ENCODE measurements at regions not wholly inside any gene's neighbourhood (a gene's known extent, or its start where the extent isn't known, plus 50 kb on each side); places are given as distances from the start of the nearest gene placed in this dataset.

DNA sequence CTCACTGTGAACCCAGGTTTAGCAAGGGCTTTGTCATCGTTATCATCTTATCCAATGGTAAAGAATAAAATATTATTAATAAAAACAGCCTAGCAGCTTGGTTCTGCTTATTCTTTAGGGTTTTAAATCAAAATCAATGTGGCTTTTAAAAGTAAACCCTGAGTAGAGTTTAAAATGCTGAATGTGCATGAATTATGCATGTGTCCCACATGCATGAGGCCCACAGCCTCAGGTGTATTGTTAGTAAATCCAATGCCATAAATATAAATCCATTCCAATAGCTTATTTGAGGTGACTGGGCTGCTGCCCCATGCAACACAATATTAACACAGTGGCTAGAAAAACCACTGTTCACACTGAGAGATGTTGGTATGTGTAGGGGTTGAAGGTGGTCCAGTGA, 254.1 kb downstream of the HNMT start:
- no peak for TF ChIP-seq POLR2A (IDR thresholded peaks at IDR 0.05; ENCODE audit: extremely low read depth, insufficient read length)
- TF ChIP-seq, protein P1, sequence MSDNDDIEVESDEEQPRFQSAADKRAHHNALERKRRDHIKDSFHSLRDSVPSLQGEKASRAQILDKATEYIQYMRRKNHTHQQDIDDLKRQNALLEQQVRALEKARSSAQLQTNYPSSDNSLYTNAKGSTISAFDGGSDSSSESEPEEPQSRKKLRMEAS (IDR thresholded peaks at IDR 0.05; ENCODE audit: low read depth, low read length) = no peak
- TF ChIP-seq, protein P2, sequence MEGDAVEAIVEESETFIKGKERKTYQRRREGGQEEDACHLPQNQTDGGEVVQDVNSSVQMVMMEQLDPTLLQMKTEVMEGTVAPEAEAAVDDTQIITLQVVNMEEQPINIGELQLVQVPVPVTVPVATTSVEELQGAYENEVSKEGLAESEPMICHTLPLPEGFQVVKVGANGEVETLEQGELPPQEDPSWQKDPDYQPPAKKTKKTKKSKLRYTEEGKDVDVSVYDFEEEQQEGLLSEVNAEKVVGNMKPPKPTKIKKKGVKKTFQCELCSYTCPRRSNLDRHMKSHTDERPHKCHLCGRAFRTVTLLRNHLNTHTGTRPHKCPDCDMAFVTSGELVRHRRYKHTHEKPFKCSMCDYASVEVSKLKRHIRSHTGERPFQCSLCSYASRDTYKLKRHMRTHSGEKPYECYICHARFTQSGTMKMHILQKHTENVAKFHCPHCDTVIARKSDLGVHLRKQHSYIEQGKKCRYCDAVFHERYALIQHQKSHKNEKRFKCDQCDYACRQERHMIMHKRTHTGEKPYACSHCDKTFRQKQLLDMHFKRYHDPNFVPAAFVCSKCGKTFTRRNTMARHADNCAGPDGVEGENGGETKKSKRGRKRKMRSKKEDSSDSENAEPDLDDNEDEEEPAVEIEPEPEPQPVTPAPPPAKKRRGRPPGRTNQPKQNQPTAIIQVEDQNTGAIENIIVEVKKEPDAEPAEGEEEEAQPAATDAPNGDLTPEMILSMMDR (IDR thresholded peaks at IDR 0.05; ENCODE audit: low read depth, low read length) = no peak
- no peak for TF ChIP-seq MYC (IDR thresholded peaks at IDR 0.05; ENCODE audit: low read depth, low read length)
- DNase-seq (ENCODE audit: low read depth) = no peak
- no peak overlapping the region for H3K4me3 ChIP-seq (ENCODE audit: low read depth, low read length)

GRCh38 chr2:138219961-138220360, 255.7 kb downstream of the HNMT start:
- DNase-seq (ENCODE audit: low read depth) = no peak
- TF ChIP-seq, protein P2 (IDR thresholded peaks at IDR 0.05; ENCODE audit: low read depth, low read length) = no peak
- TF ChIP-seq MYC (IDR thresholded peaks at IDR 0.05; ENCODE audit: low read depth, low read length) (no peak), POLR2A (IDR thresholded peaks at IDR 0.05; ENCODE audit: extremely low read depth, insufficient read length) (no peak)
- TF ChIP-seq, protein P1 (IDR thresholded peaks at IDR 0.05; ENCODE audit: low read depth, low read length) = no peak
- no peak overlapping the region for H3K4me3 ChIP-seq (ENCODE audit: low read depth, low read length)

DNA sequence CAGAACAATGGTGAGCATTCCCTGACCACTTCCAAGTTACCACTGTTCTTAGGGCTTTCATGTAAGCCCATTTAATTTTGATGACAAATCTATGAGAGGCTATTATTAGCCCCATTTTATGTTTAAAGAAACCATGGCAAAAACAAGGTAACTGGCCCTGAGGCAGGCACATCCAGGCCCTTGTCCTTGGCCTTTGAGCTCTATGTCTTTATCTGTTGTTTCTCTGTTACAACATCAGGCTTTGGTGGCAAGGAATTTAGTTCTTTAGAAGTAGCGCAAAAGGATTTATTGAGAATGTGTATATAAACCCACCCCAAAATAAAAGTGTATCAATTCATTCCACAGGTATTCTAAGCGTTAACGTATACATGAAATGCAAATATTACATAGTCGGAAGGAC, 257.1 kb downstream of the HNMT start:
- H3K4me3 ChIP-seq (ENCODE audit: low read depth, low read length) = no peak overlapping the region
- no peak for TF ChIP-seq POLR2A (IDR thresholded peaks at IDR 0.05; ENCODE audit: extremely low read depth, insufficient read length)
- no peak for TF ChIP-seq MYC (IDR thresholded peaks at IDR 0.05; ENCODE audit: low read depth, low read length)
- TF ChIP-seq, protein P1 (IDR thresholded peaks at IDR 0.05; ENCODE audit: low read depth, low read length) = no peak
- TF ChIP-seq, protein P2 (IDR thresholded peaks at IDR 0.05; ENCODE audit: low read depth, low read length) = no peak
- DNase-seq (ENCODE audit: low read depth) = no peak

DNA sequence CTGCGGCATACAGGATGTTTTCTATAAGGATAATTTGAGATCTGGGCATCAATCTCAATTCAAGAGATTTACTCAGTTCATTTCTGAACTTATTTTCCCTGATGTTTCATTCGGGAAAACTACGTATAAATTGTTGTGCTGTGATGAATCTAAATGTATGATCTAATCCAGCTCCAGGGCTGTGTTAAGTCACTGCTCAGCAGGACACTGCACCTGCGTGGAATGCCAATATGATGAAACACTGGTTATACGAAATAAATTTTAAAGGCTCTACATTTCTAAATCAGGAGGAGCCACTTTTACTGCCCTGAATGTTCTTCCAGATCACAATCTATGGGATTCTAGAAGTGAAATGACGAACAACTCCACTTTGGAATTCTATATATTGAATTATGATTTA, 259.0 kb downstream of the HNMT start:
- TF ChIP-seq POLR2A (IDR thresholded peaks at IDR 0.05; ENCODE audit: extremely low read depth, insufficient read length) = no peak
- TF ChIP-seq, protein P1 (IDR thresholded peaks at IDR 0.05; ENCODE audit: low read depth, low read length) = no peak
- TF ChIP-seq, protein P2 (IDR thresholded peaks at IDR 0.05; ENCODE audit: low read depth, low read length) = no peak
- TF ChIP-seq MYC (IDR thresholded peaks at IDR 0.05; ENCODE audit: low read depth, low read length) = no peak
- DNase-seq (ENCODE audit: low read depth) = no peak
- no peak overlapping the region for H3K4me3 ChIP-seq (ENCODE audit: low read depth, low read length)

DNA sequence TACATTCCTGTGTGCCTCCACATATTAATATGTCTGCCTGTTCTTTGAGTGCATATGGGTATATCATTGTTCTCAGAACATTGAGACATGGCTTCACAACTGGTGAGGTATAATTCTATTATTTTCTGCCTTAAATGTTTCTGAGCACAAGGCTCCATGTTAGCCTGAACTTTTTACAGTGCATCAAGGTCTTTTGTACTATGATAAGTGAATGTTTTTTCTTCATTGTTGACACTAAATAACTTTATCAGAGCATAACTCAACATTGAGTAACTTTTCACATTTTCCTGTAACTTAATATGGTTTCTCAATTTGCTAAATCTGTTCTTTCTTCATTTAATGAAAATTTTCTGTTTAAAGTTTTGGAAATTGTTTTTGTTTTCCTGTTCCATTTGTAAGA, 262.9 kb downstream of the HNMT start:
- TF ChIP-seq, protein P2 (IDR thresholded peaks at IDR 0.05; ENCODE audit: low read depth, low read length) = no peak
- TF ChIP-seq POLR2A (IDR thresholded peaks at IDR 0.05; ENCODE audit: extremely low read depth, insufficient read length) = no peak
- TF ChIP-seq, protein P1 (IDR thresholded peaks at IDR 0.05; ENCODE audit: low read depth, low read length) = no peak
- no peak for TF ChIP-seq MYC (IDR thresholded peaks at IDR 0.05; ENCODE audit: low read depth, low read length)
- H3K4me3 ChIP-seq (ENCODE audit: low read depth, low read length) = no peak overlapping the region
- no peak for DNase-seq (ENCODE audit: low read depth)

GRCh38 chr2:138228101-138228500, 263.8 kb downstream of the HNMT start:
- no peak for TF ChIP-seq POLR2A (IDR thresholded peaks at IDR 0.05; ENCODE audit: extremely low read depth, insufficient read length)
- TF ChIP-seq MYC (IDR thresholded peaks at IDR 0.05; ENCODE audit: low read depth, low read length) = no peak
- TF ChIP-seq, protein P1 (IDR thresholded peaks at IDR 0.05; ENCODE audit: low read depth, low read length) = no peak
- TF ChIP-seq, protein P2 (IDR thresholded peaks at IDR 0.05; ENCODE audit: low read depth, low read length) = no peak
- no peak for DNase-seq (ENCODE audit: low read depth)
- H3K4me3 ChIP-seq (ENCODE audit: low read depth, low read length) = no peak overlapping the region
